BLaER1 treated with 17β-estradiol and CSF1 and Interleukin-3, amounts not matched to agents 10 nM and 100 nM (cell line): ENCODE measurements at regions not wholly inside any gene's neighbourhood (a gene's known extent, or its start where the extent isn't known, plus 50 kb on each side); places are given as distances from the start of the nearest gene placed in this dataset.

Experiments used
- H3K27ac ChIP-seq, 11 experiments: shearing (Covaris generic); formaldehyde crosslinking; 2 replicates each; pipeline ENCODE4 v1.8.1; 2022
- H3K27me3 ChIP-seq, 11 experiments: shearing (Covaris generic); formaldehyde crosslinking; 2 replicates each; pipeline ENCODE4 v1.8.1; 2022
- H3K36me3 ChIP-seq, 11 experiments: shearing (Covaris generic); formaldehyde crosslinking; 2 replicates each; pipeline ENCODE4 v1.8.1; 2022
- H3K4me1 ChIP-seq, 10 experiments: shearing (Covaris generic); formaldehyde crosslinking; 2 replicates each; pipeline ENCODE4 v1.8.1; 2022
- H3K4me2 ChIP-seq, 11 experiments: shearing (Covaris generic); formaldehyde crosslinking; 2 replicates each; pipeline ENCODE4 v1.8.1; 2022
- H3K4me3 ChIP-seq, 10 experiments: shearing (Covaris generic); formaldehyde crosslinking; 2 replicates each; pipeline ENCODE4 v1.8.1; 2022
- H3K9ac ChIP-seq, 11 experiments: shearing (Covaris generic); formaldehyde crosslinking; 2 replicates each; pipeline ENCODE4 v1.8.1; 2022
- H3K9me3 ChIP-seq, 11 experiments: shearing (Covaris generic); formaldehyde crosslinking; replicated peaks in 1 of 11; 2 replicates each; pipeline ENCODE4 v1.8.1; 2022
- H4K20me1 ChIP-seq, 11 experiments: shearing (Covaris generic); formaldehyde crosslinking; 2 replicates each; pipeline ENCODE4 v1.8.1; 2022
- Cebpa-rat ChIP-seq, 11 experiments: shearing (Covaris generic); IDR thresholded peaks; 2 replicates each; pipeline ENCODE4 v1.8.1; 2022

DNA sequence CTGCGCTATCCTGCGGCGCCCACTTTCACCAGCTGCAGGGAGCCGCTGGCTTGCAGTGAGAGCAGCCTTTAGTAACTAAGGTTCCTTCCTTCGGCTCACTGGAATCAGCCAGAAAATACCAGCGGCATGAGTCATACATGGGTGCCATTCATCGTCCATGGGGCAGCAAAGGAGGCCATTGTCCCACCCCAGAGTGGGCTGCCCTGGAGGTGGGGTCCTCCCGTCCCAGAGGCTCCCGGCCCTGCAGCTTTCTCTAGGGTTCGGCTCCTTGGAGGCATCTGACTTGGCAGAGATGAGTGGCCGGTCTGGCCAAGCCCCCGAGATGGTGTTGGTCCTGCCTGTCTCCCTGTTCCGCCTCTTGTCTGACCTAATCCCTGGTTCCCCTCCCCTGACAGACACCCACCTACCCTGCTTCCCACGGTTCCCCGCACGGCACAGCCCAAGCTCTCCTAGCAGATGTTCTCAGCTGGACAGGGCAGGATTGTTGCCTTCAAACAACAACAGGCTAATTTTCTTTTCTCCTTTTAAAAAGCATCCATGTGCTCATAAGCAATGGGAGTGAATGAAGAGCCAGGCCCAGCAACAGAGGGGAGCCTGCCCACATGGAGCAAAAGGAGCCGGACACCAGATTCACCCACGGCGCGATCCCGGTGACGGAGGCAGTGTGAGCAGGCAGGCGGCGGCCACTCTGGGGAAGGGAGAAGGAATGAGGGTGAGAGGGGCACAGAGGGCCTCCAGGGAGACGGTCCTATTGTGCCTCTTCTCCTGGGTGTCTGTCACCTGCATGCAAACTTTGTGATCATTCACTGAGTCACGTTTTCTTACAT lies 97.0 kb upstream of the COL5A1 start:
- H3K36me3 ChIP-seq = no peaks in the 10 kb centered on the region
- H3K4me3 ChIP-seq = no peak overlapping the region
- peaks cover 12 to 53% (median 43%) of the 10 kb centered on the region in 10 experiments for H3K4me1 ChIP-seq
- TF ChIP-seq Cebpa-rat (IDR thresholded peaks at IDR 0.05) = no peak
- peak overlapping the region in 1 of 11 experiments; percentile 17; a peak in 1 of 22 replicates for H3K27ac ChIP-seq
- peaks cover 0 to 44% (median 0%) of the 10 kb centered on the region in 11 experiments; a peak in 8 of 22 replicates for H3K27me3 ChIP-seq
- peak overlapping the region in 4 of 11 experiments; percentile 5 to 86 (median 78); a peak in 3 of 22 replicates for H3K4me2 ChIP-seq
- peaks cover 0 to 14% (median 0%) of the 10 kb centered on the region in 11 experiments; a peak in 2 of 22 replicates for H4K20me1 ChIP-seq
- peaks cover 14 to 22% (median 19%) of the 10 kb centered on the region in 11 experiments for H3K9me3 ChIP-seq
- peak overlapping the region in 1 of 11 experiments; percentile 1; a peak in 1 of 22 replicates for H3K9ac ChIP-seq

DNA sequence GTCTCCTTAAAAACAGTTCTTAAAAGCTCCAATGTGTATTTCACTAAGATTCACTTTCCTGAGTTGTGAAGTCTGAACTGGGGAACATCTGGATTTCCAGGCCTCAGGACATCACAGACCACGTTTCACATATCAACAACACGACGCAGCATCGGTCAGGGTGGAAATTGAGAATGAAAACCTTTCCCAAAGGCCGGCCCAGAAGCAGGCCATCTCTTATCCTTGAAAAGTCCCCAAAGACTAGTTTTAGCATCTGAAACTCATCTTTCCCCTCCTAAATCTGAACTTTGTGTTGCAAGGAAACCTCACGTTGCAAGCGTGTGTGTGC lies 96.4 kb upstream of the COL5A1 start:
- TF ChIP-seq Cebpa-rat (IDR thresholded peaks at IDR 0.05) = no peak

DNA sequence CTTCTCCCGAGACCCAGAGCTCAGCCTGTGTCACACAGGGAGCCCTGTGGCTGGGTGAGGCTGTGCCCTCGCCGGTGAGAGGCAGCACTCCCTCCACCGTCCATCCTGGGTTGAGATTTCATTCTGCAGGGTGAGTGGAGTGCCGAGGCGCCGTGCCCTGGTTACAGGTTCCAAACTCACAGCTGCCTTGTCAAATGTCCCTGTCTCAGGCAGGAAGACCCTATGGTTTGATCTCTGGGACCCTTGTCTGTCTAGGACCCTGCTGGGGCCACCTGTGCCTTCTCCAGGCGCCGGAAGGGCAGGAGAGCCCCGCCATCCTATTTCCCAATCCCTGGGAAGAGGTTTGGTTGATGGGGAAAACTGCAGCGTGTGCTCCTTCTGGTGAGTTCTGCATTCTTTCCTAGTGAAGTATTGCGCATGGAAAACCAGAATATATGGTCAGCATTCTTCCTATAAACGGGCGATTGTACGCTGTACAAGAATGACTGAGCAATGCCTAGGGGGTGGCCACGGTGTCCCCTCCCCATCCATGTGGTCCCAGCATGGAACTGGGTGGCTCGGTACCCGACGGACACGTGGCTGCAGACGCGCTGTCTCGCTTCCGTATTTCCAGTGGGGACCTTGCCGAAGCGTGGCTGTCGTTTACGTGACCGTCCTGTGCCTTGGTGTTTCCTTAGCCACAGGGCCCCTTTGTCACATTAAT lies 95.9 kb upstream of the COL5A1 start:
- H3K9ac ChIP-seq = 0 out of 22 replicates have a peak overlapping the region, but pooled peaks of 2 of the 11 experiments have one; percentile 1 to 2
- peaks cover 15 to 51% (median 42%) of the 10 kb centered on the region in 10 experiments for H3K4me1 ChIP-seq
- peaks cover 15 to 27% (median 21%) of the 10 kb centered on the region in 11 experiments for H3K9me3 ChIP-seq
- peaks cover 0 to 14% (median 0%) of the 10 kb centered on the region in 11 experiments; a peak in 2 of 22 replicates for H4K20me1 ChIP-seq
- no peak overlapping the region for H3K4me3 ChIP-seq
- H3K27ac ChIP-seq = no peak overlapping the region
- H3K4me2 ChIP-seq = peak overlapping the region in 7 of 11 experiments; percentile 3 to 86 (median 77); a peak in 9 of 22 replicates
- H3K36me3 ChIP-seq = no peaks in the 10 kb centered on the region
- TF ChIP-seq Cebpa-rat (IDR thresholded peaks at IDR 0.05) = no peak
- H3K27me3 ChIP-seq = peaks cover 0 to 41% (median 0%) of the 10 kb centered on the region in 11 experiments; a peak in 8 of 22 replicates

More for the DNA sequence above, 96.4 kb upstream of the COL5A1 start:
- no peak overlapping the region for H3K27ac ChIP-seq
- H3K27me3 ChIP-seq = peaks cover 0 to 41% (median 0%) of the 10 kb centered on the region in 11 experiments; a peak in 8 of 22 replicates
- H3K36me3 ChIP-seq = no peaks in the 10 kb centered on the region
- peak overlapping the region in 4 of 11 experiments; percentile 5 to 86 (median 78); a peak in 4 of 22 replicates for H3K4me2 ChIP-seq
- no peak overlapping the region for H3K4me3 ChIP-seq
- H3K9ac ChIP-seq = 0 out of 22 replicates have a peak overlapping the region, but pooled peaks of 2 of the 11 experiments have one; percentile 1 to 2
- peaks cover 0 to 14% (median 0%) of the 10 kb centered on the region in 11 experiments; a peak in 2 of 22 replicates for H4K20me1 ChIP-seq
- H3K9me3 ChIP-seq = peaks cover 16 to 25% (median 22%) of the 10 kb centered on the region in 11 experiments
- H3K4me1 ChIP-seq = peaks cover 12 to 48% (median 39%) of the 10 kb centered on the region in 10 experiments

DNA sequence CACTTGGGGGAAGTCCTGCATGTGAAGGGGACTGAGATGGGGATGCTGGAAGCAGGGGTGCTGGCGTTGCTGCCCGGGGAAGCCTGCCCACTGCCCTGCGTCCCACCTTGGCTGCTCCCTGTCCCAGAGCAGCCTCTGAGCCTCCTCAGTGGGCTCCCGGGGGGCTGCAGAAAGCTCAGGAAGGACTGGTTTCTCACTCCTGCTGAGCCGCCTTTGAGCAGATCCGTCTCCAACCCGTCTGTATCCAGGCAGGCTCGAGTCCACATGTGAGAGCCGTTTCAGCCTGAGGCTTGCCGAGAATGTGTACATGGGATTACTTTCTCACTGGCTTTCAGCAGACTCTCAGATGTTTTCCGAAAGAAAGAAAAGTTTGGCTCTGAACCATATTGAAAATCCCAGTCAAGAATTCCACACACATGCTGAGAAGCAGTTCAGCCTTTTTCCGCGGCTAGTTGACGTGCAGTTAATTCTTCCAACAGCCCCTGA lies 95.3 kb upstream of the COL5A1 start:
- Histone ChIP-seq H3K36me3 (no peaks in the 10 kb centered on the region), H4K20me1 (peaks cover 0 to 18% (median 0%) of the 10 kb centered on the region in 11 experiments; a peak in 2 of 22 replicates), H3K27ac (no peak overlapping the region), H3K4me2 (peak overlapping the region in 7 of 11 experiments; percentile 3 to 86 (median 77); a peak in 8 of 22 replicates), H3K27me3 (peaks cover 0 to 41% (median 0%) of the 10 kb centered on the region in 11 experiments; a peak in 8 of 22 replicates), H3K9me3 (peaks cover 9 to 21% (median 17%) of the 10 kb centered on the region in 11 experiments; a peak in 21 of 22 replicates), H3K4me1 (peaks cover 20 to 57% (median 48%) of the 10 kb centered on the region in 10 experiments), H3K4me3 (no peak overlapping the region), H3K9ac (no peak overlapping the region; a peak in 1 of 22 replicates)
- no peak for TF ChIP-seq Cebpa-rat (IDR thresholded peaks at IDR 0.05)

DNA sequence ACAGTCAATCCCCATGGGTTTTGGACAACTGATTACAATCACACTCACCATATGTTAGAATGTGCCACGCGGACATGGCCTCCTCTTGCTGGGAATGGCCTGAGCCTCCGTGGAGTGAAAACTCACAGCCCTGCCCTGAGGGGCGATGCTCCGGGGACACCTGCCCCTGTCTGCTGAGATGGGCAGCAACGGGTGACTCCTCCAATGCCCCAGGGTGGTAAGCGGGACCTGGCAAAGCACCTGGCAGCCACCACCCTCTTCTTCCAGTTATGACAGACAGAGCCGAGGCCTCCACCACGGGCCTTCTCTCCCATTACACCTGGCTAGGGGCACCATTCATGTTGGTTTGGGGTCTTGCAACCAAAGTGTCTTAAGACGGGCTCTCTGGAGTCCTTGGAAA lies 94.9 kb upstream of the COL5A1 start:
- H3K9ac ChIP-seq = no peak overlapping the region
- no peaks in the 10 kb centered on the region for H3K36me3 ChIP-seq
- peak overlapping the region in 9 of 11 experiments; percentile 50 to 86 (median 77); a peak in 17 of 22 replicates for H3K4me2 ChIP-seq
- no peak for TF ChIP-seq Cebpa-rat (IDR thresholded peaks at IDR 0.05)
- H3K27ac ChIP-seq = no peak overlapping the region
- no peak overlapping the region for H3K4me3 ChIP-seq
- peaks cover 0 to 22% (median 0%) of the 10 kb centered on the region in 11 experiments; a peak in 2 of 22 replicates for H4K20me1 ChIP-seq
- peaks cover 25 to 62% (median 53%) of the 10 kb centered on the region in 10 experiments for H3K4me1 ChIP-seq
- H3K9me3 ChIP-seq = peaks cover 4 to 16% (median 13%) of the 10 kb centered on the region in 11 experiments; a peak in 18 of 22 replicates
- H3K27me3 ChIP-seq = peaks cover 0 to 41% (median 0%) of the 10 kb centered on the region in 11 experiments; a peak in 8 of 22 replicates

DNA sequence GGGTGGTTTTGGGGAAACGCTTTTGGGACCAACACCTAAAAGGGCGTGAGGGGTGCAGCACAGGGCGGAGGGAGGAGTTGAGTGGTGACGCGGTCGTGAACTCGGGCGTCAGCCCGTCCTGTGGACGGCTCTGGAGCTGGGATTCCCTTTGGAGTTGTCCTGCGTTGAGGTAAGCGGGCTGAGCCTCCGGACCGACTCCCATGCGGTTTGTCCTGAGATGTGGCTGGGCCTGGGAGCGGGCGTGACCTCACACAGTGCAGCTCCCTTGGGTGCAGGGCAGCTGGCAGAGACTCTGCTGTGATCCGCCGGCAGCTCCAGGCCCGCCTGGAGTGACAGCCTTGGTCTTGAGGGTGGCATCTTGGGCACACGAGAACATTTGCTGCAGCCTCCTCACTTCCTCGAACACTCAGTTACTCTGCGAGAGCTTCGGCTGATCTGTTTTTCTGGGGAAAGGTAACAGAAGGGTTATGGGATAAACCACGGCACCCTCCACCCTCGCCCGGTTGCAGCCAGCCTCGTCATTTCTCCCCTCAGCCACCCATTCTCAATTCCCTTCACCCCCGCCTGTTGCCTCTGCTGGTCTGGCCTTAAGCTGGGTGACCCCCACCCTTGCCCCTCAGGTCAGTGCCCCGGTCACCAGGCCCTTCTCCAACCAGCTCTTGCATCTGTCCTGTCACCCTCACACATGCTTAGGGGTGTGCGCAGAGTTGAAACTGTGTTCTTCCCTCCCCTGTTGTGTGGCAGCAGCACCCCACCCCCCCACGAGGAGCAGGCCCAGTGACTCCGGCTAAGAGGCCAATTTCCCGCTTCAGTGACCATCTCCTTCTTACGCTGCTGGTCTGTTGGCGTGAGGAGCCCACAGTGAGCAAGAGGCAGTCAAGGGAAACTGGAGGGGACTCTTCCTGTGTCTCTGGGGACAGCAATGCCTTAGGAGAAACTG lies 94.2 kb upstream of the COL5A1 start:
- Histone ChIP-seq H3K4me2 (peak overlapping the region; percentile 10 to 86 (median 76); a peak in 19 of 22 replicates), H3K9me3 (peaks cover 0 to 10% (median 6%) of the 10 kb centered on the region in 11 experiments; a peak in 13 of 22 replicates), H3K9ac (peak overlapping the region in 4 of 11 experiments; percentile 8 to 50 (median 24); a peak in 6 of 22 replicates), H3K4me3 (no peak overlapping the region), H3K27ac (peak overlapping the region in 3 of 11 experiments; percentile 6 to 40 (median 19); a peak in 5 of 22 replicates), H3K27me3 (peaks cover 0 to 41% (median 0%) of the 10 kb centered on the region in 11 experiments; a peak in 8 of 22 replicates), H3K36me3 (no peaks in the 10 kb centered on the region), H4K20me1 (peaks cover 0 to 25% (median 0%) of the 10 kb centered on the region in 11 experiments; a peak in 2 of 22 replicates), H3K4me1 (peaks cover 32 to 68% (median 60%) of the 10 kb centered on the region in 10 experiments)
- no peak for TF ChIP-seq Cebpa-rat (IDR thresholded peaks at IDR 0.05)

DNA sequence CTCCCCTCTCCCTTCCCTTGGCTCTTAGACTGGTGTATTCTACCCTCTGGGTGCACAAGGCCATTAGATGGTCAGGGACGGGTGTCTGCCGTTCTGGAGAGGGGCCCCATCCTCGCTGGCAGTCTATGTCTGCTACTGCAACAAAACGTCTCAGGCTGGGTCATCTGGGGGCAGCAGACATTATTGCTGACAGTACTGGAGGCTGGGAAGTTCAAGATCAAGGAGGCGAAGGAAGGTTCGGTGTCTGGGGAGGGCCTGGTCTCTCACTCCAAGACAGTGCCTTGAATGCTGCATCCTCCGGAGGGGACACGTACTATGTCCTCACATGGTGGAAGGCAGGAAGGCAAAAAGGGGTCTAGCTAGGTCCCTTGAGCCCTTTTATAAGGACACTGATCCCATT lies 93.4 kb upstream of the COL5A1 start:
- Histone ChIP-seq H3K36me3 (no peaks in the 10 kb centered on the region), H4K20me1 (peaks cover 0 to 33% (median 0%) of the 10 kb centered on the region in 11 experiments; a peak in 2 of 22 replicates), H3K4me1 (peaks cover 39 to 76% (median 67%) of the 10 kb centered on the region in 10 experiments)

More for the DNA sequence above, 93.4 kb upstream of the COL5A1 start:
- peaks cover 0 to 10% (median 6%) of the 10 kb centered on the region in 11 experiments; a peak in 12 of 22 replicates for H3K9me3 ChIP-seq
- H3K4me2 ChIP-seq = peak overlapping the region; percentile 10 to 86 (median 76); a peak in 19 of 22 replicates
- no peak overlapping the region for H3K4me3 ChIP-seq
- peaks cover 0 to 47% (median 0%) of the 10 kb centered on the region in 11 experiments; a peak in 8 of 22 replicates for H3K27me3 ChIP-seq
- TF ChIP-seq Cebpa-rat (IDR thresholded peaks at IDR 0.05) = no peak
- H3K27ac ChIP-seq = peak overlapping the region in 3 of 11 experiments; percentile 6 to 40 (median 19); a peak in 5 of 22 replicates
- H3K9ac ChIP-seq = peak overlapping the region in 4 of 11 experiments; percentile 8 to 50 (median 17); a peak in 5 of 22 replicates
